ENCODE measurements at regions not wholly inside any gene's neighbourhood (a gene's known extent, or its start where the extent isn't known, plus 50 kb on each side); places are given as distances from the start of the nearest gene placed in this dataset.

GRCh38 chr4:32985256-32985655 lies 2265.1 kb downstream of the PCDH7 start:
- TF ChIP-seq ZNF274 (IDR thresholded peaks at IDR 0.05; ENCODE audit: low read depth, low read length), result no peak
- no peak for TF ChIP-seq YY1 (IDR thresholded peaks at IDR 0.05; ENCODE audit: insufficient read depth, insufficient read length)
- TF ChIP-seq SUZ12 (IDR thresholded peaks at IDR 0.05; ENCODE audit: extremely low read depth, insufficient read depth, insufficient read length), result no peak

All from NT2/D1 (cell line).